NT2/D1 (cell line): ENCODE measurements at regions not wholly inside any gene's neighbourhood (a gene's known extent, or its start where the extent isn't known, plus 50 kb on each side); places are given as distances from the start of the nearest gene placed in this dataset.

Experiments
- SUZ12 ChIP-seq: IDR thresholded peaks from 2 replicates; pipeline ENCODE4 v1.6.1; 2011; ENCODE audit not compliant: insufficient read length, insufficient read depth; ENCODE audit errors: extremely low read depth
- YY1 ChIP-seq: IDR thresholded peaks from 2 replicates; pipeline ENCODE4 v1.6.1; 2011; ENCODE audit not compliant: insufficient read length, insufficient read depth
- ZNF274 ChIP-seq: IDR thresholded peaks from 2 replicates; pipeline ENCODE4 v1.6.1; 2011; ENCODE audit warnings: mild to moderate bottlenecking, low read depth, low read length

DNA sequence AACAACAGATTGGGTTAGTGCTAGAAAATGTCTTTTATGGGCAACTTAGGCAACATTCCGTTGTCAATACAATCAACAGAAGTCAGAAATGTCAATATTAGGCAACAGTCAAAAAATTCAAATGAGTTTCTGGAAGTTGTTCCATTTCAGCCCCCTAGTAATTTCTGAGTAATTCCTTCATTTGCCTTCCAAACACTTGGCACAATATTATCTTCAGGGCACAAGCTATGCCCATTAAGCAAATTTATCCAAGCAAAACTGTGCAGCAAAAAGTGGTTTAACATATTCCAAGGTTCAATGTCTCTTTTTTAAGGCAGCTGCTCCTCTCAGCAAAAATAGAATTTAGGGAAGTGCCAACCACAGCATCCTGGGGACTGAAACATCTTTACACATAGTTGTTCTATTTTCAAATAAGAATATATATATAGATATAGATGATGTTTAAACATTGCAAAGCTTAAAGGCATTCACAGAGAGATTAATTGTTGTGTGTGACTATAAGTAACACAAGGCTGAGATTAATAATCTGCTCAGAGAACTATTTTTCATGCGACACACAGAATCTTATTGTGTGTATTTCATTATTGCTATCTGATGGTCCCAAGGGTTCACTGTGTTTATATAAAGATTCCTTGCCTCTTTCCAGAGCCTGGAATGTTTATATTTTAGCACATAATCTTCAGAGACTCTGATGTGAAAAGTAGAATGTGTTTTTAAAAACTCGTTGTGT lies 75.2 kb upstream of the ADTRP start:
- no peak for TF ChIP-seq ZNF274
- no peak for TF ChIP-seq YY1
- no peak for TF ChIP-seq SUZ12
